ENCODE measurements at regions not wholly inside any gene's neighbourhood (a gene's known extent, or its start where the extent isn't known, plus 50 kb on each side); places are given as distances from the start of the nearest gene placed in this dataset.

DNA sequence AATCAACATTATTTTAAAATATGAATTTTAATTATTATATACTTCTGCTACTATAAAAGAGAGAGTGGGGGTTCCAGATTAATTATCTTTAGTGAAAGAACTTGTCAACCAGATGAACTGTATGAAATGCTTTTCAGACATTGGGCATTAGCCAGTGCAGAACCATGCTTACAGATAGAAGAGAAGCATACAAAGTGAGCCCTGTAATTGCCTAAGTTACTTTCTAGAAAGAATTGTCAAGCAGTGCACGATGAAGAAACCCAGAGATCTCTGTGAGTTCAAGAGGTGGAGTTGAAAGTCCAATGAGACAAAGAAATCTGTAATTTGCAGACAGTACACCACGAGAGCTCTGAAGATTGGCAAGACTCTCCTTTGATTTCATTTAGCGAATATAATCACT is 166.7 kb downstream of the CDC14C start:
- TF ChIP-seq, protein P1, sequence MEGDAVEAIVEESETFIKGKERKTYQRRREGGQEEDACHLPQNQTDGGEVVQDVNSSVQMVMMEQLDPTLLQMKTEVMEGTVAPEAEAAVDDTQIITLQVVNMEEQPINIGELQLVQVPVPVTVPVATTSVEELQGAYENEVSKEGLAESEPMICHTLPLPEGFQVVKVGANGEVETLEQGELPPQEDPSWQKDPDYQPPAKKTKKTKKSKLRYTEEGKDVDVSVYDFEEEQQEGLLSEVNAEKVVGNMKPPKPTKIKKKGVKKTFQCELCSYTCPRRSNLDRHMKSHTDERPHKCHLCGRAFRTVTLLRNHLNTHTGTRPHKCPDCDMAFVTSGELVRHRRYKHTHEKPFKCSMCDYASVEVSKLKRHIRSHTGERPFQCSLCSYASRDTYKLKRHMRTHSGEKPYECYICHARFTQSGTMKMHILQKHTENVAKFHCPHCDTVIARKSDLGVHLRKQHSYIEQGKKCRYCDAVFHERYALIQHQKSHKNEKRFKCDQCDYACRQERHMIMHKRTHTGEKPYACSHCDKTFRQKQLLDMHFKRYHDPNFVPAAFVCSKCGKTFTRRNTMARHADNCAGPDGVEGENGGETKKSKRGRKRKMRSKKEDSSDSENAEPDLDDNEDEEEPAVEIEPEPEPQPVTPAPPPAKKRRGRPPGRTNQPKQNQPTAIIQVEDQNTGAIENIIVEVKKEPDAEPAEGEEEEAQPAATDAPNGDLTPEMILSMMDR (conservative IDR thresholded peaks at IDR 0.05) = no peak
- no peak for TF ChIP-seq ZFX (IDR thresholded peaks at IDR 0.05)

All from C4-2B (cell line).